Stimulated activated naive CD4-positive, alpha-beta T cell treated with Interleukin-2 at 50 U/mL for 16 hours (primary cell): ENCODE measurements at regions not wholly inside any gene's neighbourhood (a gene's known extent, or its start where the extent isn't known, plus 50 kb on each side); places are given as distances from the start of the nearest gene placed in this dataset.

ENCODE experiments used
- DNase-seq: peaks from one replicate; lab custom pipeline; 2025; lab: John Stamatoyannopoulos, UW

DNA sequence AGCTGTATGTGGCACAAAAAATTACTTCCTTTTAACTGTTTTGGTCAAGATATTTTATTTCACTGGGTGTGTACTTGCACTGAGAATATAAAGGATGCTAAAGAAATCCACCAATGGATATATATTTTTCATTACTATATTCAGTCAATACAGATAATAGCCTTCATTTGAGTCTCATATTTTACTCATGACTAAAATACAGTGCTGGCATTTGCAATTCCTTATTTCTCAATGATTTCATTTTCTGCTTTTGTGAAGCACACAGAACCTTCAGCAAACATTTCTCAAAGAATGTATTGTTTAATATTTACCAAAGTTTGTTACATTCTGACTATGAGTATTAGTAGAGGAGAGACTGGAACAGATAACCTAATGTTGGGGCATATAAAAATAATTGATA is 93.2 kb upstream of the SOX5 start:
- no peak for DNase-seq

DNA sequence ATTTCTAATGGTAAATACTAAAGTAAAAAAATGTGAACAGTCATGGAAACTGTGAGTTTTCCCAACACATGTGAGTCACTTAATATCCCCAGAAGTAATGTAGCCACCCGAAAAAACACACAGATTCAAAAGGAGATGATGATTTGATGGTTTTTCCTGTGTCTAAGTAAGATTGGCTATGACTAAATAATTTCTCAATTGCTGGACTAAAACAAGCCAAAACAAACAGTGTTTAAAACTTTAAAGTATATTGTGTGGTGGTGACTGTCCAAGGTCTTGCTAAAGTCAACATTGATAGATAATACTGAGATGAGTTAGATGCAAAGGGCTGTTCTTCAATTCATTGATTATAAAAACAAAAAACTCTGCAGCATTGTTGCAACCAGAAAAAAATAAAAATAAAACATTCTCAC is 89.6 kb upstream of the SOX5 start:
- DNase-seq = no peak

- no peak for DNase-seq
These were observed 88.9 kb upstream of the SOX5 start for GRCh38 chr12:24038211-24038997.

DNA sequence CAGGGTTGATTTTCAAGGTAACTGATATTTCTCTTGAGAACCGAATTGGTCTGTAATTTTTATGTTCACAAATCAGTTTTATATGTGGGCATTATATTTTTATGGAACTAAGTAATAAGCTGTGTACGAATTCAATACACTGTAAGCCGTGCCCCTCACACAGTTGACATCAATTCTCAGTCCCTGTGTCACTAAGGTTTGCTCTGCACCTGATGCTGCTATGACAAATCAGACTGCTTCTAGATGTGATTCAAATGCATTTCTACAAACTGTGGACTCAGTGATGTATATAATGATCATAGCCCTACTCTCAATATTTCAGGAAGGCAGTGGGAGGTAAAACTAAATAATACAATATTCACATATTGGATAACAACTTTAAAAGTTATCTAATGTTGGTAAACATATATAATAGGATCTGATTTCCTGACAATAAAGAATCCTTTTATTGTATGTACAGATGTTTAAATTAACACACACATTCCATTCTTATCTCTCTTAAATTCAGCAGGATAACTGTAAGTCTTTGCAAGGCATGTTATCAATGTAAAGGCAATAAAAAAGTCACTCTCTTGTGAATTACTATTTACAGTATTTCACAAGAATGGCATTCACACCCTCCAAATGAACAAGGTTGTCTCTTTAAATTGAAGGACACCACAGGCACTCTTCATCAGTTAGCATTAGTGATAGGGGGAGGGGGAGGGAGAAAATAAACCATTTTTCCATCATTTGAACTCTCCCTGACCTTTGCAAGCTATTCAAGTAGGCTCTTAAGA is 87.2 kb upstream of the SOX5 start:
- DNase-seq = no peak

DNA sequence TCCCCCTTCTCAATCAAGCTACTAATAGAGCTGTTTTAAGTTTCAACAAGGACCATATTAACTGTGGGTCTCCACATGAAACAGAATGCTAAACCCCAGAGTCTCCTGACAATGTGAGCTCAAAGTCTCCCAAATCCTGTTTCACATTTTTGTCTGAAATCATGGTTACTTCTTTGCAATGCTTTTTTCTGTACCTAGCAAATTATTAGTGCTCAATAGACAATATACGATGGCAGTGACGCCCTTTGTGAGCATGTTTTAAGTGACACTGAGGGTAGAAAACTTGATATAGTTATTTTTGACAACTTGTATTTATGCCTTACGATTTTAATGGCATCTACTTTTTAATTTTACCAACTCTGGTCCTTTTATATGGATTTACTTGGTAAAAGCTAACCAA is 85.4 kb upstream of the SOX5 start:
- no peak for DNase-seq

DNA sequence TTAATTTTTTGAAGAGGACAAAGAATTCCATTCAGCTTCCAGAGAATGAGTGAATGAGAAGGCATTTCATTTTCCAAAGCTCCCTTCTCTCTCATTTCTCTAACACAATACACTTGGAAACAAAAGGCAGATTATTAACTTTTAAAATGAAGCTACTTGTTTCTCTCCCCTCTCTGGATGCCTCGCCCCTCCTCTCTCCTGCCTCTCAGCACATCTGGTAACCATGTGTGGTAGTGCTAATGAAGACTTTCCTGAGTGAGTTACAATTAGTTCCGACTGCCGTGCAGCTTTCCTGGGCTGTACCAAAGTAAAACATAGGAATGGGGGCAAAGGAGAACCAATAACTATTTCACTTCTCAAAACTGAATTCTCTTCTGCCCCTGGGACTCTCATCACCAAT is 84.7 kb upstream of the SOX5 start:
- no peak for DNase-seq

- DNase-seq = no peak
These were observed 77.9 kb upstream of the SOX5 start for GRCh38 chr12:24027352-24027751.

- DNase-seq = no peak
These were observed 75.8 kb upstream of the SOX5 start for GRCh38 chr12:24025153-24025798.

GRCh38 chr12:24023081-24023480 is 73.6 kb upstream of the SOX5 start:
- DNase-seq = no peak

- no peak for DNase-seq
These were observed 71.7 kb upstream of the SOX5 start for GRCh38 chr12:24021164-24021502.

GRCh38 chr12:24020397-24021163 is 71.1 kb upstream of the SOX5 start:
- DNase-seq = no peak

GRCh38 chr12:24015833-24016160 is 66.3 kb upstream of the SOX5 start:
- DNase-seq = no peak

- no peak for DNase-seq
These were observed 65.7 kb upstream of the SOX5 start for GRCh38 chr12:24014915-24015832.

DNA sequence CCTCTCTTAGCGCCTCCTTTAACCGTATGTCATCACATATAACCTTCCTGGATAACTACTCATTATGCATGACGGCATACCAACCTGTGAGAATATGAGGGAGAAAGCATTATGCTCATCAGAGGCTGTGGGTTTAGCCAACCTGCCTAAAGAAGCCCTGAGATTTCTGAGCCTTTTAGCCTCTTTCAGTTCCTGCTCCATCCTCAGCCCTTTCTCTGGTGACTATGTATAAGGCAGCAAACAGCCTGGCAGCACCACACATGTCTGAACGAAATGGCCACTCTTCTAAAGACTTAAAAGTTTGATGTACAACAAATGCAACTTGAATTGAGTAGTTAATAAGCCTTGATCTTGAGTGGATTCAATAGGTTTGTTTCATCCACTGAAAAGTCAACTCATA is 64.8 kb upstream of the SOX5 start:
- no peak for DNase-seq

GRCh38 chr12:24012528-24012927 is 63.1 kb upstream of the SOX5 start:
- DNase-seq = no peak

DNA sequence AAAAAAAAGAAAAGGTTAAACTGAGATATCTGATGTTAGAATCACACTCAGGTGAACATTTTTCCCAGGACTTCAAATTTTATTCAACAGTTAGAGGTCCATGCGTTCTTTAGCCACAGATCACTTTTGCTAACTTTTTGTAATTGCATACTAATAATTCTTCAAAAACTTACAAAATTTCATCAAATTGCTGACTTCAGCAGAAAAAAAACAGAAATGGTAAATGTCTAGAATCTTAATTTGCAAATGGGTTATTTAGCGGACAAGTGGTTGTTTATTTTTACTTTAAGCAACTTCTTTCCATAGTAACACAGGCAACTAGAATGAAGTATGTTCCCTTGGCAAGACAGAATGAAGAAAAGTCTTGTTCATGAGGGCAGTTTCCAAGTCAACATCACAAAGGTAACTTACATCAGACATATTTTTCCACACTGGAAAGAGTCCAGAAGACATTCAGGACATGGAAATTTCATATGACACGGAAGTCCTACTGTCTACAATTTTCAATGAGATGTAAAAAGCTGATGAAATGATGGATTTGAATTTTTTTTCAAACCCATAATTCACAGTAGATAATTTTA is 62.5 kb upstream of the SOX5 start:
- DNase-seq = no peak

- no peak for DNase-seq
These were observed 58.7 kb upstream of the SOX5 start for GRCh38 chr12:24008166-24008565.
